ENCODE measurements at regions not wholly inside any gene's neighbourhood (a gene's known extent, or its start where the extent isn't known, plus 50 kb on each side); places are given as distances from the start of the nearest gene placed in this dataset.
"Not testable (repeated sequence)": the region's sequence is repeated elsewhere in the genome, so short reads cannot be mapped to it uniquely, and the experiment has no call there.

GRCh38 chr4:94039226-94039625 lies 168.4 kb upstream of the SMARCAD1 start:
- intact Hi-C loops (cut with micrococcal nuclease), result no loop called here
- Mint-ChIP-seq H3K9me3 (peaks cover 7 to 9% of the 10 kb centered on the region in 2 donors), H3K4me3 (no peak overlapping the region), H3K27ac (no peak overlapping the region), H3K4me1 (no peaks in the 10 kb centered on the region), H3K36me3 (no peaks in the 10 kb centered on the region), H3K27me3 (ENCODE audit: low read depth in 2 of 2) (no peaks in the 10 kb centered on the region)
- no peaks in the 10 kb centered on the region for H3K9me3 ChIP-seq (ENCODE audit: control insufficient read depth, insufficient read depth, low read length)
- no peak overlapping the region for H3K27ac ChIP-seq (ENCODE audit: low read length)
- ATAC-seq (no peak), DNase-seq (no peak)
- H3K4me3 ChIP-seq (ENCODE audit: low read length), result no peak overlapping the region
- no peaks in the 10 kb centered on the region for H3K4me1 ChIP-seq (ENCODE audit: control insufficient read depth, insufficient read depth, low read length)
- no peaks in the 10 kb centered on the region for H3K27me3 ChIP-seq (ENCODE audit: control insufficient read depth, insufficient read depth, low read length)
- TF ChIP-seq CTCF (IDR thresholded peaks at IDR 0.05), result no peak
- no peaks in the 10 kb centered on the region for H3K36me3 ChIP-seq (ENCODE audit: control insufficient read depth, insufficient read depth, low read length)
- 87% methylated on average over 4 of the region's 4 CpGs for WGBS (ENCODE audit: insufficient coverage)

GRCh38 chr4:94044471-94044870 lies 163.2 kb upstream of the SMARCAD1 start:
- H3K36me3 Mint-ChIP-seq; H3K27me3 ChIP-seq (ENCODE audit: control insufficient read depth, insufficient read depth, low read length); H3K27me3 Mint-ChIP-seq (ENCODE audit: low read depth in 2 of 2); H3K27ac ChIP-seq (ENCODE audit: low read length); H3K27ac Mint-ChIP-seq; H3K4me3 Mint-ChIP-seq; H3K4me3 ChIP-seq (ENCODE audit: low read length); ATAC-seq; H3K36me3 ChIP-seq (ENCODE audit: control insufficient read depth, insufficient read depth, low read length); H3K4me1 Mint-ChIP-seq; intact Hi-C loops (cut with micrococcal nuclease); DNase-seq; H3K9me3 ChIP-seq (ENCODE audit: control insufficient read depth, insufficient read depth, low read length); H3K4me1 ChIP-seq (ENCODE audit: control insufficient read depth, insufficient read depth, low read length): not testable (repeated sequence)
- peaks cover 15 to 18% of the 10 kb centered on the region in 2 donors for H3K9me3 Mint-ChIP-seq
- 92% methylated on average over 14 of the region's 14 CpGs for WGBS (ENCODE audit: insufficient coverage)

- H3K9me3 ChIP-seq (ENCODE audit: control insufficient read depth, insufficient read depth, low read length), result no peaks in the 10 kb centered on the region
- intact Hi-C loops (cut with micrococcal nuclease), result no loop called here
- no peaks in the 10 kb centered on the region for H3K36me3 Mint-ChIP-seq
Measured at GRCh38 chr4:94063084-94063483, 144.6 kb upstream of the SMARCAD1 start.

More at GRCh38 chr4:94063084-94063483, 144.6 kb upstream of the SMARCAD1 start:
- no peak for TF ChIP-seq CTCF (IDR thresholded peaks at IDR 0.05)
- no peak overlapping the region for H3K27ac ChIP-seq (ENCODE audit: low read length)
- no peaks in the 10 kb centered on the region for H3K27me3 ChIP-seq (ENCODE audit: control insufficient read depth, insufficient read depth, low read length)
- WGBS (ENCODE audit: insufficient coverage), result 94% methylated on average over 3 of the region's 4 CpGs
- Mint-ChIP-seq H3K27me3 (ENCODE audit: low read depth in 2 of 2) (no peaks in the 10 kb centered on the region), H3K4me1 (no peaks in the 10 kb centered on the region), H3K4me3 (no peak overlapping the region), H3K9me3 (peaks cover 6 to 10% of the 10 kb centered on the region in 2 donors), H3K27ac (no peak overlapping the region)
- H3K36me3 ChIP-seq (ENCODE audit: control insufficient read depth, insufficient read depth, low read length), result no peaks in the 10 kb centered on the region
- H3K4me3 ChIP-seq (ENCODE audit: low read length), result no peak overlapping the region
- no peaks in the 10 kb centered on the region for H3K4me1 ChIP-seq (ENCODE audit: control insufficient read depth, insufficient read depth, low read length)
- DNase-seq, result no peak
- ATAC-seq, result no peak

All from natural killer cell (primary cell).